Spinal cord (tissue), 9 donors: ENCODE measurements at regions not wholly inside any gene's neighbourhood (a gene's known extent, or its start where the extent isn't known, plus 50 kb on each side); places are given as distances from the start of the nearest gene placed in this dataset.

ENCODE experiments used
- DNase-seq, 6 donors: peaks; one replicate each; pipeline versions ENCODE4 v3.0.0 to v3.0.0-alpha.2; 2013 to 2015; ENCODE audit warnings: low spot score in 6 of 6, low read depth in 4 of 6
- H3K27ac ChIP-seq: one replicate; pipeline ENCODE4 v1.5.1; 2013; ENCODE audit warnings: low read depth, low read length, control low read depth
- H3K27me3 ChIP-seq: one replicate; pipeline ENCODE4 v1.6.1; 2013; ENCODE audit warnings: low read length; ENCODE audit not compliant: control insufficient read depth, insufficient read depth
- H3K36me3 ChIP-seq: one replicate; pipeline ENCODE4 v1.6.1; 2013; ENCODE audit warnings: low read length; ENCODE audit not compliant: control insufficient read depth, insufficient read depth
- H3K4me1 ChIP-seq: one replicate; pipeline ENCODE4 v1.6.1; 2013; ENCODE audit warnings: low read length; ENCODE audit not compliant: control insufficient read depth, insufficient read depth
- H3K4me3 ChIP-seq: one replicate; pipeline ENCODE4 v1.5.1; 2013; ENCODE audit warnings: low read depth, low read length, control low read depth
- H3K9me3 ChIP-seq: one replicate; pipeline ENCODE4 v1.6.1; 2013; ENCODE audit warnings: low read length; ENCODE audit not compliant: control insufficient read depth, insufficient read depth
- WGBS: methylation state at CpG from one replicate; pipeline ENCODE4 v1.1.5; 2013; ENCODE audit warnings: missing lambda C conversion rate; ENCODE audit not compliant: insufficient coverage; 5-methylcytosine and 5-hydroxymethylcytosine counted together
- donor health status: healthy.

- Histone ChIP-seq H3K36me3 (no peaks in the 10 kb centered on the region), H3K27me3 (no peaks in the 10 kb centered on the region), H3K4me1 (no peaks in the 10 kb centered on the region), H3K4me3 (no peak overlapping the region), H3K27ac (no peak overlapping the region), H3K9me3 (no peaks in the 10 kb centered on the region)
- 86% methylated on average over 1 of the region's 2 CpGs for WGBS
- no peak for DNase-seq
Observed at GRCh38 chr3:28634019-28634418, 285.4 kb upstream of the AZI2 start.

DNA sequence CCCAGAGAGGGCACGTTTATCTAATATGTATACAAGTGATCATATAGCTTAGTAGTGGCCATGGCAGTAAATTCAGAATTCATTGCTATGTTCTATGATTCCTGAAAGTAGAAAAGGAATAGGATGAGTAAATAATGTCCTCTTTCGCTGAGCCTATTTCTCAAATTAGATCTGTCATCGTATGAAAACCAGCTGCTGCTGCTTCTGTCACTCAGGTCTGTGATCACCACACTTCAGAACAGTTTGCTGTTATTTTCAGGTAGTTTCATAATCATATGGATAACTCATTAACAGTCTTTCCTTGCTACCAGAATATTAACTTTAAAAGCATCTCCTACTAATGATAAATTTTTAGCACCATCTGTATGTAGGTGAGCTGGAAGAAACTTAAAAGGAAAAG is 289.1 kb upstream of the AZI2 start:
- Histone ChIP-seq H3K4me3 (no peak overlapping the region), H3K4me1 (no peaks in the 10 kb centered on the region), H3K36me3 (no peaks in the 10 kb centered on the region), H3K9me3 (no peaks in the 10 kb centered on the region), H3K27me3 (no peaks in the 10 kb centered on the region), H3K27ac (no peak overlapping the region)
- WGBS: no CpG with 5 or more reads among the region's 3 CpGs
- no peak for DNase-seq

- 100% methylated on average over 1 of the region's 2 CpGs for WGBS
- H3K4me1 ChIP-seq: no peaks in the 10 kb centered on the region
- no peaks in the 10 kb centered on the region for H3K9me3 ChIP-seq
- H3K27me3 ChIP-seq: no peaks in the 10 kb centered on the region
- no peak for DNase-seq
- no peak overlapping the region for H3K27ac ChIP-seq
- no peak overlapping the region for H3K4me3 ChIP-seq
- no peaks in the 10 kb centered on the region for H3K36me3 ChIP-seq
Observed at GRCh38 chr3:28645149-28645548, 296.5 kb upstream of the AZI2 start.

DNA sequence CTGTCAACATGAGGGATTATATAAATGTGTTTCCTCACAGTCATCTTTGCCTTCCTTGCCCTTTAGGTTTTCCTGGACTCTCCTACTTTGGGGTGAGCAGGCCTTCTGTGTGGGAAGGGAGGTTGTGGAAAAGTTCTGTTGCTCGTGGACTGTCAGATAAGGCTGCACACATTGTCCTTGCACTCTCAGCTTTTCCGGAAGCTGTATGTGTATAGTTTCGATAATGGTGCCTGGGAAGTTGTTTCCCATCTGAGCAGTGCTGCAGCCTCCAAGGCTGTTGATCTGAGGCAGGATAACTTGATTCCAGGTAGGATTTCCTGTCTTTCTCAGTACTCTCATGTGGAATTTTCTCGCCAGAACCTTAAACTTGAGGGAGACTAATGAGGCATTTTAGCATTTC is 297.8 kb upstream of the AZI2 start:
- H3K27ac ChIP-seq: no peak overlapping the region
- no peaks in the 10 kb centered on the region for H3K36me3 ChIP-seq
- no peak for DNase-seq
- 73% methylated on average over 4 of the region's 4 CpGs for WGBS
- no peak overlapping the region for H3K4me3 ChIP-seq
- no peaks in the 10 kb centered on the region for H3K9me3 ChIP-seq
- H3K4me1 ChIP-seq: no peaks in the 10 kb centered on the region
- H3K27me3 ChIP-seq: no peaks in the 10 kb centered on the region

DNA sequence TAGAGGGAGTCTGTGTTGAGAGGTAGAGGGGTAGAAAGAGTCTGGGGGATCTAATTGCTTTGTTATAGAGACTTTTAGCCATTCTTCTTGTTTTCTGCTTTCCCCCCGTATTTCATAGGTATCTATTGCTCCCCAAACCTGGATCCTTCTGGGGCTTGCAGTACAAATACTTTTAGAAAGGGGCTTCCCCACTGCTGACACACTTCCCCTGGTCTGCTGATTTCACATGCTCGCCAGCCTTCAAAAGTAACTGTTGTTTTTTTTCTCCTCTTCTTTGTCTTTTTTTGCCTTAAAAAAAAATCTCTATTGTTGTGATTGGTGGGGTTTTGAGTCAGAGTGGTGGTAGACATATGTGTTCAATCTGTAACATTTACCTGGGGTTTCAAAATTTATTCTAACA is 300.6 kb upstream of the AZI2 start:
- Histone ChIP-seq H3K36me3 (no peaks in the 10 kb centered on the region), H3K9me3 (no peaks in the 10 kb centered on the region), H3K27ac (no peak overlapping the region), H3K27me3 (no peaks in the 10 kb centered on the region), H3K4me3 (no peak overlapping the region), H3K4me1 (no peaks in the 10 kb centered on the region)
- 100% methylated on average over 1 of the region's 2 CpGs for WGBS
- no peak for DNase-seq

GRCh38 chr3:28651159-28651558 is 302.5 kb upstream of the AZI2 start:
- Histone ChIP-seq H3K36me3 (no peaks in the 10 kb centered on the region), H3K27ac (no peak overlapping the region), H3K4me3 (no peak overlapping the region), H3K9me3 (no peaks in the 10 kb centered on the region), H3K27me3 (no peaks in the 10 kb centered on the region), H3K4me1 (no peaks in the 10 kb centered on the region)
- no CpG with 5 or more reads among the region's 3 CpGs for WGBS
- DNase-seq: no peak

DNA sequence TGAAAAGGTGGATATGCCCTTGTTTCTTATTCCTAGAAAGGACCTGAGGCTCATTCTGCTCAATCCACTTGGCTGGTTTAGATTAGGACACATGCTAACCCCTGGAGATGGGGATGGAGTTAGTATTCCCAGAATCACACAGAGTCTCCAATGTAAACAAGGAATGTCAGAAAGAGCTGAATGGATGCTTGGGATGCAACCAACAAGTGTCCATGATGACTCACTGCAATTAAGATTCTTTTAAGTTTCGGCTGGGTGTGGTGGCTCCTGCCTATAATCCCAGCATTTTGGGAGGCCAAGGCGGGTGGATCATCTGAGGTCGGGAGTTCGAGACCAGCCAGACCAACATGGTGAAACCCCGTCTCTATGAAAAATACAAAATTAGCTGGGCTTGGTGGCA is 315.5 kb upstream of the AZI2 start:
- H3K27me3 ChIP-seq: no peaks in the 10 kb centered on the region
- no peak overlapping the region for H3K4me3 ChIP-seq
- H3K27ac ChIP-seq: no peak overlapping the region
- no peaks in the 10 kb centered on the region for H3K4me1 ChIP-seq
- no peaks in the 10 kb centered on the region for H3K36me3 ChIP-seq
- H3K9me3 ChIP-seq: no peaks in the 10 kb centered on the region
- 100% methylated on average over 5 of the region's 5 CpGs for WGBS
- DNase-seq: no peak

DNA sequence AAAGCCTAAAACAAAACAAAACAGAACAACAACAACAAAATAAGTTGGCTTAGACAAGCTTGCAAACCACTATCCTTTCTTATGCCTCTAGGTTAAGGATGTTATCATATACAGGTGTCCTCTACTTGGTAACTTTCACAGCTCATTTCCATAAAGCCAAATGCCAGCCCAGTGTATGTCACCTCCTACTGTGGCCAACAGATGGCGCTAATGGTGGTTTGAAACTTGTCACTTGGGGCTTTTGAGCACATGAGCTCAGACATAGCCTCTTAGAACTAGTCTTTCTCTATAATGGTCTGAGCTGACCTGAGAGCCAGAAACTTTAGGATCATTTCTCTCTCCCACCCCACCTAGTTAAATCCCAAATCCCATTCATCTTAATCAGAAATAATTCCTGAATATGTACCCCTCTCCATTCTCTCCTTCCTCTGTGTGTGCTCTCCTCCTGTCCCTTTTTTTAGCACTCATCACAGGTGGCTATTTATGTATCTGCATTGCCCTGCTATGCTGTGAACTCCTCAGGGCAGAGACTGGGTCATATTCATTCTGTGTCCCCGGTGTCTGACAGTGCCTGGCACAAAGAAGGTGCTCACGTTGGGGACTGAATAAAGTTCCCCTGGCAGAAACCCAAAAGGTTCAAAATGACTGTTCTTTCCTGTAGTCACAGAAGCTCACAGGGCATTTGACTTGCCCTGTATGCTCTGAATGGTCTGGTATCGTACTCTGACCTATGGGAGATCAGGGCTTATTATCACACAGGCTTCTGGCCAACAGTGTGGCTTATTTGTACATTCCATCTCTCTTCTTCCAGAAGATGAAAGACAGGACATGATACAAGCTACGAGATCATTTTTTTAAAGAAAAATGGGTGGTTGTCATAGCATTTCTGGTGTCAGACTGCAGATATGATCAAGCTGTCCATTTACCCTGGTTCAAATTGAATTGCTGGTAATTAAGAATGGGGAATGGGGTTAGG is 319.3 kb upstream of the AZI2 start:
- WGBS: 16% methylated on average over 4 of the region's 5 CpGs
- no peaks in the 10 kb centered on the region for H3K9me3 ChIP-seq
- no peak overlapping the region for H3K4me3 ChIP-seq
- H3K36me3 ChIP-seq: no peaks in the 10 kb centered on the region
- H3K4me1 ChIP-seq: no peaks in the 10 kb centered on the region
- H3K27me3 ChIP-seq: no peaks in the 10 kb centered on the region
- DNase-seq: peak in 5 of 6 donors; percentile 36 to 83 (median 51)
- H3K27ac ChIP-seq: no peak overlapping the region

GRCh38 chr3:28669870-28670269 is 321.2 kb upstream of the AZI2 start:
- Histone ChIP-seq H3K27me3 (no peaks in the 10 kb centered on the region), H3K27ac (no peak overlapping the region), H3K4me3 (no peak overlapping the region), H3K9me3 (no peaks in the 10 kb centered on the region), H3K36me3 (no peaks in the 10 kb centered on the region), H3K4me1 (no peaks in the 10 kb centered on the region)
- DNase-seq: peak in 1 of 6 donors; percentile 51
- 65% methylated on average over 2 of the region's 2 CpGs for WGBS

DNA sequence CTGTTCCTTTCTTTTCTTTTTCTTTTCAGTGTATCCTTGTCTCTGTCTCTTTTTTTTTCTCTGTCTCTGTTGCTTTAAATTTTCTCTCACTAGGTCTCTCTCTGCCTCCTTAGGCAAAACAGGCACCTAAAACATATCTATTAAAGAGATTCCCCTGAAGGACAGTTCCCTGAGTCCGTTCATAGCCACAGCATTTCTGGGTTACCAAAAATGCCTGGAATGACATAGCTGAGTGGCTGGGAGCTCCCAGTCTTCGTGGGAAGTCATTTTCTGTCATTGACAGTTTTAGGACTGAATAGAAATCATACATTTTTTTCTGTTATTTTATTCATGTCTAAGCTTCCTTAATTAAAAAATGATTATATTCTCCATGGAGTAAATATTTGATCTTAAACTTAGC is 323.8 kb upstream of the AZI2 start:
- H3K4me3 ChIP-seq: no peak overlapping the region
- no peaks in the 10 kb centered on the region for H3K27me3 ChIP-seq
- no peaks in the 10 kb centered on the region for H3K9me3 ChIP-seq
- no peak for DNase-seq
- H3K4me1 ChIP-seq: peaks cover under 1% of the 10 kb centered on the region
- no peaks in the 10 kb centered on the region for H3K36me3 ChIP-seq
- 67% methylated on average over 1 of the region's 2 CpGs for WGBS
- no peak overlapping the region for H3K27ac ChIP-seq
